ENCODE measurements at regions not wholly inside any gene's neighbourhood (a gene's known extent, or its start where the extent isn't known, plus 50 kb on each side); places are given as distances from the start of the nearest gene placed in this dataset.

DNA sequence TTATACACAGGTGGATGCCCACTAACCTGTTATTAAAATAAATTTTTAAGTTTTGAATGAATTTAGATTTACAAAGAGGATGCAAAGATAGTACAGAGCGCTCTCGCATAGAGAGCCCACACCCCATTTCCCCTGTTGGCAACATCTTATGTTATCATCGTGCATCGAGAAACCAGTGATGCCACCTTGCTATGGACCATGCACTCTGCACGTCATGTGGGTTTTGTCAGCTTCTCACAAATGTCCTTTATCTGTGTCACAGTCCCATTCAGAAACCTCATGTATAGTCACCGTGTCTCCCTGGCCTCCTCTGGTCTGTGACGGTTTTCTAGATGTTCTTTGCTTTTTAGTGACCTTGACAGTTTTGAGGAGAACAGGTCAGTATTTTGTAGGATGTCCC lies 60.0 kb downstream of the ING1 start:
- TF ChIP-seq, protein P1, sequence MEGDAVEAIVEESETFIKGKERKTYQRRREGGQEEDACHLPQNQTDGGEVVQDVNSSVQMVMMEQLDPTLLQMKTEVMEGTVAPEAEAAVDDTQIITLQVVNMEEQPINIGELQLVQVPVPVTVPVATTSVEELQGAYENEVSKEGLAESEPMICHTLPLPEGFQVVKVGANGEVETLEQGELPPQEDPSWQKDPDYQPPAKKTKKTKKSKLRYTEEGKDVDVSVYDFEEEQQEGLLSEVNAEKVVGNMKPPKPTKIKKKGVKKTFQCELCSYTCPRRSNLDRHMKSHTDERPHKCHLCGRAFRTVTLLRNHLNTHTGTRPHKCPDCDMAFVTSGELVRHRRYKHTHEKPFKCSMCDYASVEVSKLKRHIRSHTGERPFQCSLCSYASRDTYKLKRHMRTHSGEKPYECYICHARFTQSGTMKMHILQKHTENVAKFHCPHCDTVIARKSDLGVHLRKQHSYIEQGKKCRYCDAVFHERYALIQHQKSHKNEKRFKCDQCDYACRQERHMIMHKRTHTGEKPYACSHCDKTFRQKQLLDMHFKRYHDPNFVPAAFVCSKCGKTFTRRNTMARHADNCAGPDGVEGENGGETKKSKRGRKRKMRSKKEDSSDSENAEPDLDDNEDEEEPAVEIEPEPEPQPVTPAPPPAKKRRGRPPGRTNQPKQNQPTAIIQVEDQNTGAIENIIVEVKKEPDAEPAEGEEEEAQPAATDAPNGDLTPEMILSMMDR (IDR thresholded peaks at IDR 0.05): no peak
- no peak for TF ChIP-seq POLR2A (IDR thresholded peaks at IDR 0.05)
